Activated naive CD4-positive, alpha-beta T cell treated with anti-CD3 and anti-CD28 coated beads, Interleukin-2, amount 10 ng/mL, durations not matched to agents 7 days and 5 days (primary cell): ENCODE measurements at regions not wholly inside any gene's neighbourhood (a gene's known extent, or its start where the extent isn't known, plus 50 kb on each side); places are given as distances from the start of the nearest gene placed in this dataset.

Experiments used
- CTCF ChIA-PET: fragments of 350-600 bp; sonication (Branson Sonifier 250); formaldehyde crosslinking; loops from one replicate; lab custom pipeline; 2021; ENCODE audit warnings: antibody characterized with exemption; lab: Charles Lee
- DNase-seq: peaks from one replicate; pipeline ENCODE4 v3.0.0-alpha.2; 2020
- H3K27ac Mint-ChIP-seq: one replicate; pipeline ENCODE4 v1.8.0; 2021; ENCODE audit warnings: mild to moderate bottlenecking, moderate library complexity, mixed read lengths
- H3K27me3 Mint-ChIP-seq: one replicate; pipeline ENCODE4 v1.8.0; 2021; ENCODE audit warnings: mild to moderate bottlenecking, mixed read lengths
- H3K36me3 Mint-ChIP-seq: one replicate; pipeline ENCODE4 v1.8.0; 2021; ENCODE audit warnings: mixed read lengths
- H3K4me1 Mint-ChIP-seq: one replicate; pipeline ENCODE4 v1.8.0; 2021; ENCODE audit warnings: mixed read lengths
- H3K4me3 Mint-ChIP-seq: one replicate; pipeline ENCODE4 v1.8.0; 2021; ENCODE audit warnings: mild to moderate bottlenecking, moderate library complexity, mixed read lengths
- H3K9me3 Mint-ChIP-seq: one replicate; pipeline ENCODE4 v1.8.0; 2021; ENCODE audit warnings: mixed read lengths

DNA sequence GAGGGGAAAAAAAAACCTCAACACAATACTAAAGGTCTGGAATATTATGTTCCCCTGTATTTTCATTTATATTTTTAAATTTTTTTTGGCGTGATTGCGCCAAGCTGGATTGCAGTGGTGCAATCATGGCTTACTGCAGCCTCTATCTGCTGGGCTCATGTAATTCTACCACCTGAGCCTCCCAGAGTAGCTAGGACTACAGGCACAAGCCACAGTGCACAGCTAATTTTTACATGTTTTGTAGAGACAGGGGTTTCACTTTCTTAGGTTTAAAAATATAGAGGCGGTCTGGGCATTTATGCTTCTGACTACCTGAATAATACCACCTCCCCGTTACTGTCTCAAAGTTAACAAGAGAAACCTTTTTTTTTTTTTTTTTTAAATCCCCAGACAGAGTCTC lies 51.1 kb upstream of the MAP4 start:
- no peaks in the 10 kb centered on the region for H3K9me3 Mint-ChIP-seq
- H3K27me3 Mint-ChIP-seq, result no peaks in the 10 kb centered on the region
- H3K36me3 Mint-ChIP-seq, result peaks cover 11% of the 10 kb centered on the region
- H3K27ac Mint-ChIP-seq, result no peak overlapping the region
- no peak overlapping the region for H3K4me3 Mint-ChIP-seq
- peaks cover 13% of the 10 kb centered on the region for H3K4me1 Mint-ChIP-seq
- DNase-seq, result no peak
- CTCF ChIA-PET, result no interaction called here
